Neutrophil (primary cell): ENCODE measurements at regions not wholly inside any gene's neighbourhood (a gene's known extent, or its start where the extent isn't known, plus 50 kb on each side); places are given as distances from the start of the nearest gene placed in this dataset.

Experiments used
- H3K27ac ChIP-seq: fragments of 200-600 bp; sonication (generic); 2 replicates; pipeline ENCODE4 v1.5.1; 2016; ENCODE audit warnings: mild to moderate bottlenecking, moderate library complexity
- H3K27me3 ChIP-seq: fragments of 200-600 bp; sonication (generic); 2 replicates; pipeline ENCODE4 v1.6.0; 2016; ENCODE audit warnings: mild to moderate bottlenecking
- H3K36me3 ChIP-seq: fragments of 200-600 bp; sonication (generic); 2 replicates; pipeline ENCODE4 v1.5.1; 2017
- H3K4me1 ChIP-seq, 2 experiments: fragments of 200-600 bp in 1 of 2; sonication (generic) in 1 of 2; 1 replicate in 1 of 2; 2 replicates in 1 of 2; pipeline versions ENCODE4 v1.5.1 to v1.6.1; 2013 to 2016; ENCODE audit warnings: low read depth in 1 of 2, low read length in 1 of 2, mild to moderate bottlenecking in 1 of 2, moderate library complexity in 1 of 2; ENCODE audit not compliant: control insufficient read depth in 1 of 2, insufficient read depth in 1 of 2
- H3K4me3 ChIP-seq, 2 experiments: fragments of 200-600 bp in 1 of 2; sonication (generic) in 1 of 2; 1 replicate in 1 of 2; 2 replicates in 1 of 2; pipeline ENCODE4 v1.5.1; 2013 to 2016; ENCODE audit warnings: low read depth in 1 of 2, low read length in 1 of 2, mild to moderate bottlenecking in 1 of 2, moderate library complexity in 1 of 2
- H3K9me3 ChIP-seq: fragments of 200-600 bp; sonication (generic); 2 replicates; pipeline ENCODE4 v1.5.1; 2016
- TF ChIP-seq, protein P1 (sequence below): fragments of 200-600 bp; sonication (generic); IDR thresholded peaks from 2 replicates; pipeline ENCODE4 v1.5.1; 2016; ENCODE audit warnings: antibody characterized with exemption

DNA sequence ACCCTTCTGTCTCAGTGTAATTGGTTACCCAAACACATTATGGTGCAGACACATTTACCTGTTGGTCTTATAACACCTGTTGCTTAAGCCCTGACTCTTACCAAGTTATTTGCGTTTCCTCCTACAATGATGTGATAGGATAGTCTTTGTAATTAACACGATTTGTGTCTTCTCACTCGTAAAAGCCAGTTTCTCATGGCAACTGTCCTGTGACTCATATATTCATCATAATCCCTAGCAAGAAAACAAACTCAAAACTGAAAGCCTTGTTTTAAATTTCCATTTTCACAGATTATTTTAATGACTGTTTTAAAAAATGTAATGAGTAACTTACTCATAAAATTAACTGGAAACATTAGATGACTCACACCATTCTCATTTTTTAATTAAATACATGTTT is 495.2 kb downstream of the NLGN4X start:
- no peak overlapping the region for H3K4me3 ChIP-seq
- H3K27me3 ChIP-seq: no peaks in the 10 kb centered on the region
- H3K27ac ChIP-seq: no peak overlapping the region
- TF ChIP-seq, protein P1, sequence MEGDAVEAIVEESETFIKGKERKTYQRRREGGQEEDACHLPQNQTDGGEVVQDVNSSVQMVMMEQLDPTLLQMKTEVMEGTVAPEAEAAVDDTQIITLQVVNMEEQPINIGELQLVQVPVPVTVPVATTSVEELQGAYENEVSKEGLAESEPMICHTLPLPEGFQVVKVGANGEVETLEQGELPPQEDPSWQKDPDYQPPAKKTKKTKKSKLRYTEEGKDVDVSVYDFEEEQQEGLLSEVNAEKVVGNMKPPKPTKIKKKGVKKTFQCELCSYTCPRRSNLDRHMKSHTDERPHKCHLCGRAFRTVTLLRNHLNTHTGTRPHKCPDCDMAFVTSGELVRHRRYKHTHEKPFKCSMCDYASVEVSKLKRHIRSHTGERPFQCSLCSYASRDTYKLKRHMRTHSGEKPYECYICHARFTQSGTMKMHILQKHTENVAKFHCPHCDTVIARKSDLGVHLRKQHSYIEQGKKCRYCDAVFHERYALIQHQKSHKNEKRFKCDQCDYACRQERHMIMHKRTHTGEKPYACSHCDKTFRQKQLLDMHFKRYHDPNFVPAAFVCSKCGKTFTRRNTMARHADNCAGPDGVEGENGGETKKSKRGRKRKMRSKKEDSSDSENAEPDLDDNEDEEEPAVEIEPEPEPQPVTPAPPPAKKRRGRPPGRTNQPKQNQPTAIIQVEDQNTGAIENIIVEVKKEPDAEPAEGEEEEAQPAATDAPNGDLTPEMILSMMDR: no peak
- H3K36me3 ChIP-seq: no peaks in the 10 kb centered on the region
- no peaks in the 10 kb centered on the region for H3K9me3 ChIP-seq
- no peaks in the 10 kb centered on the region for H3K4me1 ChIP-seq

DNA sequence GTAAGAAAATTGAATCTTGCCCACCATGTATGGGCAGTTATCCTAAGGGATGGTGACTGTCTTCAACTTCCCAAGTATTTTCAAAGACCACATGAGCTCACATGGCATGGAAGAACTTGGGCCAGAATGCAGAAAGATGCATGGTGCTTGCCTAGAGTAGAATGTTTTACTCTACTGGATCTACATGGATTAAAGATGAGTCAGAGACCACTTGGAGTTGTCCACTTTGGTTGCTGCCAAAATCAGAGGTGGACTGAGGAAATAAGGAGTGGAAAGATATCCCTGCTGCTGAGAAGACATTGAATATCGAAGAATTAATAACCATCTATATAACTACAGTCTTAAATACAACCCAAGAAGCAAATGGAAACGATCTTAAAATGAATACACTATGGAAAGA is 498.1 kb downstream of the NLGN4X start:
- Histone ChIP-seq H3K4me1 (no peaks in the 10 kb centered on the region), H3K4me3 (no peak overlapping the region), H3K27me3 (no peaks in the 10 kb centered on the region), H3K9me3 (no peaks in the 10 kb centered on the region), H3K27ac (no peak overlapping the region), H3K36me3 (no peaks in the 10 kb centered on the region)
- TF ChIP-seq, protein P1: no peak

DNA sequence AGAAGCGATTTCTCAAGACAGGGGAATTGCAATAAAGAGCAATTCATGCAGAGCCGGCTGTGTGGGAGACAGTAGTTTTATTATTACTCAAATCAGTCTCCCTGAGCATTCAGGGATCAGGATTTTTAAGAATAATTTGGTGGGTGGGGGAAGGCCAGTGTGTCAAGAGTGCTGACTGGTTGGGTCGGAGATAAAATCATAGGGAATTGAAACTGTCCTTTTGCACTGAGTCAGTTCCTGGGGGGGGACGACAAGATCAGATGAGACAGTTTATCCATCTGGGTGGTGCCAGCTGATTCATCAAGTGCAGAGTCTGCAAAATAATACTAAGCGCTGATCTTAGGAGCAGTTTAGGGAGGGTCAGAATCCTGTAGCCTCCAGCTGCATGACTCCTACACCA is 502.4 kb downstream of the NLGN4X start:
- TF ChIP-seq, protein P1: no peak
- Histone ChIP-seq H3K9me3 (no peaks in the 10 kb centered on the region), H3K4me3 (no peak overlapping the region), H3K27me3 (no peaks in the 10 kb centered on the region), H3K27ac (no peak overlapping the region), H3K36me3 (no peaks in the 10 kb centered on the region), H3K4me1 (no peaks in the 10 kb centered on the region)

DNA sequence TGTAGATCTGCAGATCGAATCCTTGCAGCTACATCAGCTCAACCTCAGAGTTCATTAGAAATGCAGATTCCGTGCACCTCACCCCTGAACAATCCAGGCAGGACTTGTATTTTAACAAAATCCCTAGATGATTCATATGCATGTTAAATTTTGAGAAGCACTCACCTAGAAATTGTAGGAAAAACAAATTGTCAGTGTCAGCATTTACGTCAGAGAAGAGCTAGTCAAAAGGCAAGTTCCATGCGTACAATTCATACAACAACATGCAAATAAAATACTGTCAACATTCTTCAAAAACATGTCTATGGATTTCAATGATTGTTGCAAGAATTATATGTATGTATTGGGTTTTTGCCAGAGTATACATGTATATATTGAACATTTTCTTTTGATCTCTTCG is 504.5 kb downstream of the NLGN4X start:
- TF ChIP-seq, protein P1: no peak
- no peak overlapping the region for H3K27ac ChIP-seq
- H3K9me3 ChIP-seq: no peaks in the 10 kb centered on the region
- H3K36me3 ChIP-seq: no peaks in the 10 kb centered on the region
- H3K4me1 ChIP-seq: no peaks in the 10 kb centered on the region
- H3K4me3 ChIP-seq: no peak overlapping the region
- no peaks in the 10 kb centered on the region for H3K27me3 ChIP-seq

DNA sequence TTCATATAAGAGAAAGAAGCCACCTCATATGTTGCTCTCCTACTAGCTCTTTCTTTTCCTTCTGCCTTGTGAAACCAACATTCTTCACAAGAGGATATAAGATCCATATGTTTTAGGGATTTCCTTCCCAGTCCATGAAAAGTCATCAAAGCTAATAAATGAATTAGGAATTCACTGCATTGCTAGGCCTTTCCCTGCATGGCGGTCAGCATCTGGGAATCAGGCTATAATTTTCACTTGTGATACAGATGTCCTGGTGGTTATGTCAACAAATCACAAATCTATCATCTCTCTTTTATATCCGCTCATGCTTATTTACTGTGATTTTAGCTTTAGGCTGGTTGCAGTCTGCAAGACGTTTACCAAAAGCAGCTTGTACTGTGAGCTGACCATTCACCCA is 510.0 kb downstream of the NLGN4X start:
- TF ChIP-seq, protein P1: no peak
- Histone ChIP-seq H3K27me3 (no peaks in the 10 kb centered on the region), H3K9me3 (no peaks in the 10 kb centered on the region), H3K36me3 (no peaks in the 10 kb centered on the region), H3K4me1 (no peaks in the 10 kb centered on the region), H3K27ac (no peak overlapping the region), H3K4me3 (no peak overlapping the region)

DNA sequence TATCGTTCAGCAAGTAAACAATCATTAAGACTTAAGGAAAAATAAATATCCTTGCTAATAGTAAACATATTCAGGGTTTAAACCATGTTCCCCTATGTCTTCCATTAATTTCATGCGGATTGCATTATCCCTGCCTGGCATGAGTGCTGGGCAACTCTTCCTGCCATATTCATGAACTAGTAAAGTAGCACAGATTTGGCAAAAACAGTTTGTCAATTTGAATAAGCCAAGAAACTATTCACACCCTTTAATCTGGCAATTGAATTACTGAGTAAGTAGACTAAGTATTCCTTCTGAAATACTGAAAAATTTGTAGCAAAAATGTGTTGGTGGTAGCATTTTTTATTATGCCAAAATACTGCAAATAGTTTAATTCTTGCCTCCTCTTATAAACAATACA is 512.0 kb downstream of the NLGN4X start:
- Histone ChIP-seq H3K9me3 (no peaks in the 10 kb centered on the region), H3K27me3 (no peaks in the 10 kb centered on the region), H3K4me3 (no peak overlapping the region), H3K36me3 (no peaks in the 10 kb centered on the region), H3K4me1 (no peaks in the 10 kb centered on the region), H3K27ac (no peak overlapping the region)
- TF ChIP-seq, protein P1: no peak
